ENCODE measurements at regions not wholly inside any gene's neighbourhood (a gene's known extent, or its start where the extent isn't known, plus 50 kb on each side); places are given as distances from the start of the nearest gene placed in this dataset.

DNA sequence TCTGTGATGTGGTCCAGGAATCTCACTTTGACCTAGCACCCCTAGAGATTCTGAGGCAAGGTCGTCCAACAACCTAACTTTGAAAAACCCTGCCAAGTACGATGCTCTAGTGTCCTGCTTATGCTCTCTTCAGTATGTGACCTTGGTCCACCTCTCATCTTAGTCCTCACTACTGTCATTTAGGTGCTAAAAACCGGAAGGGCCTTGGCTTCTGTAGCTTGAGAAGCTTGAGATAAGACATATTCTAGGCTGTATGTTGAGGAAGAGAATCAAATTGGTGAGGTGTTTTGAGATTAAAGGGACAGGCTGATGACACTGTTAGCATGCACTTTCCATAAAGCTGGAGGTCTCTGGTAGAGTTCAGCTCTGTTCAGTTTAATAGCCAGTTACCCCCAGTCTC, 57.0 kb upstream of the MTPN start:
- DNase-seq (ENCODE audit: low read depth) = no peak

GRCh38 chr7:136033413-136034031, 56.4 kb upstream of the MTPN start:
- DNase-seq (ENCODE audit: low read depth) = no peak

DNA sequence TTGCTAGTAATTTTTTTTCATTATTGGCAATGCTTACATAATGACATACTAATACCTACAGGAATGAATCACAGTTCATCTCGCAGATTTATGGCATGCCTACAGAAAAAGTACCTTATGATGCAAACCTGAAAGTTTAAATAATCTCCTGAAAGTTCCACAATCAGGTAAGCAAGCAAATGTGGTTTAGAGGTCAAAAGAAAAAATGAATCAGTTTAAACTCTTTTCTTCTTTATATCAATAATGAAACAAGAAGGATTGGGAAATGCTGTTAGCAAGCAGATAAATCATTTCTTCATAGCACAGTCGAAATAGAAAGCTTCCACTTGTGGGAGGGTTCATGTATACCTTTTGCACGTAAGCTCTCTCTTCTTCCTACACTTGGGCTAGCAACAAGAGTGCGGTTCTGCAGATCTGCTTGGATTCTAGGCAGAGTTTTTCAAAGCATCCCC, 53.7 kb upstream of the MTPN start:
- DNase-seq (ENCODE audit: low read depth) = no peak

GRCh38 chr7:136030330-136030729, 53.2 kb upstream of the MTPN start:
- no peak for DNase-seq (ENCODE audit: low read depth)

DNA sequence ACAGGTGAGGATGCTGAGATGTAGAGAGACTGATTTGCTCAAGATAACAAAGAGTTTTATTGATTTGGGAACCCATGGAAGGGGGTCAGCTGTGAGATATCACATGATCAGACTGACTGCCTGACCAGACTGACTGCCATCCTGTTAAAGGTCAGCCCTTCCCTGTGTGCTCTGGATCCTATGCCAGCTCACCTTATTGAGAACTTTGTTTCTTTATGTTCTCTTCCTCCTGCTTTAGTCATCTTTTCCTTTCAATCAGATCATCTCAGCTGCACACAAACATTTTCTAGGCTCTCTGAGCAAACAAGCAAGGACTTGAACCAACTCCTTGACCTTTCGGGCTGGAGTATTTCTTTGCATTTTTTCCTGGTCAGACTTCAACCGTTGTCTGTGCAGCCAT, 50.0 kb upstream of the MTPN start:
- DNase-seq (ENCODE audit: low read depth) = no peak

Measured in activated T-helper 1 cell treated with Interleukin-2 at 50 U/mL for 16 hours (primary cell).